NOMO-1 (cell line): ENCODE measurements at regions not wholly inside any gene's neighbourhood (a gene's known extent, or its start where the extent isn't known, plus 50 kb on each side); places are given as distances from the start of the nearest gene placed in this dataset.

Experiments
- DNase-seq, 2 experiments: peaks; one replicate each; lab custom pipeline; 2025; ENCODE audit not compliant: unreplicated experiment in 2 of 2; lab: John Stamatoyannopoulos, UW

DNA sequence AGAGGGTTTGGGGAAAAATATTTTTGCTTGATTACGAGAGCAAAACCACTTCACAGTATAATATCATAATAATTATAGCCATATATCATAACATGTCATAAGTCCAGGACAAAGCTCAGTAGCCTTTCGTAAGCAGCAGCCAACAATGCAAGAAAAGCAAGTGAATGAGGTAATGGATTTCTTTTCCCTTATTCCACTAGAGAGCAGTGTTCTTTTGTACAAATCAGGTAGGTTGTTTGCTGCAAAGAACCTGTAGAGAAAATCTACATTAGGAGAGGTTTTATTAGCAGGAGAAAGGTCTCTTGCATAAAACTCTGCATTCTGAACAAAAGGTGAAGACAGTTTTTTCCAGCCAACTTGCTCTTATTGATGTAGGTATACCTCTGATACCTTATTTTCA is 1033.4 kb downstream of the TLE4 start:
- peak in 1 of 2 experiments; percentile 1 for DNase-seq

DNA sequence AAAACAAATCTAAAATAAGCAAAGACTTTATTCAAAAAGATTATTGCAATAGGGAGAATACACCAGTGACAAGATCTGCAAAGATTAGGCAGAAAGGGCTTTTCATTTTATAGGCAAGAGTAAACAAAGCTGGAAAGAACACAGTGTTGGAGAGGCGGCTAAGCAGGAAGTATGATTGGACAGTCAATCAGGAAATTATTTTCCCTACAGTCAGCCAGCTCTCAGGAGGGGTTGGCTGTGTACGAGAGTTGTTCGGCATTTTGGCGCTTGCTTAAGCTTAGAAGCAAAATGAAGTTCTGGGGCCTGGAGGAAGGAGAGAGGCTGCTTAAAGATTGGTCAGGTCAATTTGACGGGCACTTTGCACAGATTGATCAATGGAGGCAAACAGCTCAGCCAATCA is 1030.5 kb downstream of the TLE4 start:
- DNase-seq: no peak

DNA sequence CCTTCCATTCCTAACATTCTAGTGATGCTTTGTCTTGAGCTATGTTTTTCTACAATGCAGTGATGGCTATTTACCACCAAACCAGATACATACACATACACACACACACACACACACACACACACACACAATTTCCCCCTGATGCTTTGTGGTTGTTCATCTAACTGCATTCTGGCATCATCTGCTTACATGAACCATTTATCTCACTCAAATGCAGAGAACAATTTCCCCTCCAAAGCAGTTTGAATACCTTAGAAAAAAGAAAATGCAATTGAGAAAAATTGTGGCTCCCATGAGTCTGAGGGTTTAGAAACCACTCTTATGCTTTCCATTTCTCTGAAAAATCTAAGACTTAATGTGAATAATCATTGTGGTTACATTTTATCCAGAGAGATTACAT is 1024.8 kb downstream of the TLE4 start:
- no peak for DNase-seq

DNA sequence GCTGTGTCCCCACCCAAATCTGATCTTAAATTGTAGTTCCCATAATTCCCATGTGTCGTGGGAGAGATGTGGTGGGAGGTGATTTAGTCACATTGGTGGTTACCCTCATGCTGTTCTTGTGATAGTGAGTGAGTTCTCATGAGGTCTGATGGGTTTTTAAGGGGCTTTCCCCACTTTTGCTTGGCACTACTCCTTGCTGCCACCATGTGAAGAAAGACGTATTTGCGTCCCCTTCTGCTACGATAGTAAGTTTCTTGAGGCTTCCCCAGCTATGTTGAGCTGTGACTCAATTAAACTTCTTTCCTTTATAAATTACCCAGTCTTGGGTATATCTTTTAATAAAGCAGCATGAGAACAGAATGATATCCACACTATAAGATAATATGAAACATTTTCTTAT is 1023.4 kb downstream of the TLE4 start:
- DNase-seq: no peak

DNA sequence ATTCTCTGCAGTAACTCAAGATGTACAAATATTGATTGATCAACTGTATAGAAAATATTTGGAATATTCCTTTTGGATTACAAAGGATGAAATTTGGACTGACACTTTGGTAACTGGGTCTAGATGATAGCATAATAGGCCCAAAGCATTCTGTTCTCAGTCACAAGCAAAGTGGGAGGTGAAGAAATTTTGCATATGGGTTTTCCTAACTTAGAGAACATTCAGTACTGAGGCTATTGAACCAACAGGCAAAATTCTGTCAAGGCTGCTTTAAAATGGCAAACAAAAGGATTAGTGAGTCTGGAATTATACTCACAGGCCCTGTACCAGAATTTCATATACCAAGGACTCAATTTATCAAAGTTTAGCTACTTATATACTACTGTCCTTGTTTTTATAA is 1020.6 kb downstream of the TLE4 start:
- DNase-seq: no peak

DNA sequence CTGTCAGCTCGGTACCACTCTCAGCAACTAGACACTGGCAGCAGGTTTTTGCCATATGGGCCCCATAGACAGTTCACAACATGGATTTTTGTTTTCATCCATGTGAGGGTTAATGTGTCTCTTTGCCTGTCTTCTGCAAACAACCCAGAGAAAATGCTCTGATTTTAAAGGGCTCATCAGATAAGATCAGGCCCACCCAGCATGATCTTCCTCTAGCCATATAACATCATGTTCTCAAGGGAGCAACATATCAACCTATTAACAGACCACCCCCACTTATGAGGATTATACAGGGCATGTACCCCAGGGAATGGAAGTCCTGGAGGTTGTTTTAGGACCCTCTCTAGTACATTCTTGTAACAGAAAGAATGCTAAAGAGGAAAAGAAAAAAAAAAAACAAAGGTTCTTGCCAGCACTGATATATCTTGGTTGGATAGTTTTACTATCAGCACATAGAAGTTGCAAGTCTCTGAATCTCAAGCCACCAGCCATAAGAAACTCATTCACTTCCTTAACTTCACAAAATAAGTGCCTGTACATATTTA is 1015.1 kb downstream of the TLE4 start:
- no peak for DNase-seq

DNA sequence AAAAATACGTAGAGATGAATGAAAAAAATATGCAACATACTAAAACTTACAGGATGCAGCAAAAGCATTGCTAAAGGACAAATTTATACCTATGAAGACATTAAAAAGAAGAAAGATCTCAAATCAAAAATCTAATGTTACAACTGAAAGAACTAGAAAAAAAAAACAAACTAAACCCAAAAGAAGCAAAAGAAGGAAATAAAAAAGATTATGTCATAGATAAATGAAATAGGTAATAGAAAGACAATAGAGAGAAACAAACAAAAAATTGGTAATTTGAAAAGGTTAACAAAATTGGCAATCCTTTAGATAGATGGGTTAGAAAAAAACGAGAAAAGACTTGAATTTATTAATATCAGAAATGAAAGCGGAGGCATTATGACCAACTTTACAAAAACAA is 1000.2 kb downstream of the TLE4 start:
- DNase-seq: no peak

DNA sequence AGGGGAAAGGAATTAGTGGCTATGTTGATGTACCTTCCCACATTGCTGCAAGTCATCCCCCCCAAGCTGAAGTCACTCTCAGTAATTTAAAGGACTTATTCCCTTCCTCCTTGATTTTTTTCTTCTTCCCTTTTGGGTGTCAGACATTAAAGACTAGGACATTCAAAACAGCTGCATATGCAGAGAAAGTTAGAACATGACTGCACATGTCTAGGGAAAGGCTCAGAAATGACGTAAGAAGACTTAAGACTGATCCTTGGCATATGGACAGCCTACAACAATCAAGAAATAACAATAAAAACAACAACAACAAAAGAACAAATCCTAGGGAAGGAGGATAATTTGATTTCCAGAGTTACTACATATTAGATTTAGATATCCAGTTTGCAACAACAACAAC is 997.5 kb downstream of the TLE4 start:
- DNase-seq: no peak

DNA sequence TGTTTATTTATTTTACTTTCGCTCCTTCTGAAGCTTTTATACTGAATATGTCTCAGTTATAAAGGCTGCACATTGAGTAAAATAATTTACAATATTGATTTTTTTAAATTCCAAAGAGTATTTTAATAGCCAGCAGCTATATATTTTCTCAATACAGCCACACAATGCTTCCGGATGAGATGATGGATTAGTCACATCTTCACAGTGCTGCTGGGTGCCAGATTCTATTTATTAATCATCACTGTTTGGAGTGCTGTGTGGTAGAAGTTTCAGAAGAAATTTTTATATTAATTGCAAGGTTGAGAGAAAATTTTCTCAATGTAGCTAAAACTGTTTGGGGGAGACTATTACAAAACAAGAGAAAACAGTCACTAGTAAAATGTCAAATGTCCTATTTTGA is 989.8 kb downstream of the TLE4 start:
- no peak for DNase-seq

DNA sequence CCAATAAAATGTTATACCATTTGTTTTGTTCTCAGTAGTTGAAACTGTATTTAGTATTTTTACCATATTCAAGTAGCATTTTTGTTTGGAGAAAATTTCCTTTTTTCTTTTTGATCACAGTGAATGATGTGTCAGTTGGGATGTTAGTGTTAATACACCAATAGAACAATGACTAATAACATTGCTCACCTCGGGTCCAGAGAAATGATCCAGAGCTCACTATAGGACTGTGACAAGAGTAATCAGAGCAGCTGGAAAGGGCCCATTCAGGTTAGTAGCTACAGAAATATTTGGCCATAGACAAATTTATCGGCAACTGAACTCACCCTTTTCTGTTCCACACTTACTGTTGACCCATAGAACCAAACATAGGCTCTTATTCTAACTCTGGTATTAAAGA is 989.2 kb downstream of the TLE4 start:
- no peak for DNase-seq

DNA sequence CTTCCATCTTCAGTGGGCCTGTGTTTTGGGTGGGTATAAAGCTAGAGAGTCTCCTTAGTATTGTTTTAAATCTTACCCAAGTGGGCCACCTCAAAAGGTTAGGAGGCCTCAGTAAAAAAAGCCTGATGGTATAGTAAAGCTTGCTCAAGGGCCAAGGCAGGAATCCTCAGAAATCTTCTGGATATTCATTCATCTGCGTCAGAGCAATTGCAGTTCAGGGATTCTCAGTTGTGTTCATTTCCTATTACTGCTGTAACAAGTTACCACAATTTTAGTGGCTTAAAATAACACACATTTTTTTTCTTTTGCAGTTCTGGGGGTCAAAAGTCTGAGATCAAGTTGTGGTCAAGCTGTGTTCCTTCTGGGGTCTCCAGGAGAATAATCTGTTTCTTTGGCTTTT is 985.5 kb downstream of the TLE4 start:
- DNase-seq: no peak

DNA sequence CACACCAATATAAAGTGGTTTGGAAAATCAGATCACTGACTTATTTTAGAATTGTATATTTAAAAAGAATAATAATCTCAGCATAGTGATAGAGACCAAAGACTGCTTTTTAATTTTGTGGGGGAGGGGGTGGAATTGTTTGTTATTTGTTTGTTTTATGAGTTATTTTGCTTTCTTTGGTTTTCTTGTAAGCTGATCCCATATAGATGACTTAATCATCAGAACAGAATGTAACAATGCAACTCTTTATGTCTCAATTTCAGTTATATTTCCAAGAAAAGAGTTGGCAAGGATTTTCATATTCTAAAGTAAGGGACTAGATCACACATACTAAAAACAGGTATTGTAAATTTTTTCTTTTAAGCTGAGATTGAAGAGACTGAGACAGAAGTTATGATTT is 984.9 kb downstream of the TLE4 start:
- no peak for DNase-seq

DNA sequence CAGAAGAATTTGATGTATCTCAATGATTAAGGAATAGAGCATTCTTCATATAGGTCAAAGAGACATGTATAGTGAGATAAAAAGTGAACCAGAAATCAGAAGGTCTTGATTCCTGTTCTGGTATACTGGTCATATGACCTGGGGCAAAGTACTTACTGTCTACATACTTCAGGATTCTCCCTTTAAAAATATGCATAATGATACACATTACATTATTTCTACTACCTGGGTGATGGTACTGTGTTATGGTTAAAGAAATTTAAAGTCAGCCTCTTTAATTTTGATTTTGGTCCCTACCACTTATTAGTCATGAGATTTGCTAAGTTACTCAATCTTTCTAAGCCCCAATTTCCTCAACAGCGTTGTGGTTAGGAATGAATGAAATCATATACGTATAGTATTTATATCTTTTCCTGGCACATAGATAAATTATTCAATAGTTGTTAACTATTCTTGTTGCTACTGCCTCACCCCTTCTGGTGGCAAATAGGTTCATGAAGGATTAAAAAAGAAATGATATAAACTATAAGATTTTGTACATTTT is 984.1 kb downstream of the TLE4 start:
- no peak for DNase-seq

DNA sequence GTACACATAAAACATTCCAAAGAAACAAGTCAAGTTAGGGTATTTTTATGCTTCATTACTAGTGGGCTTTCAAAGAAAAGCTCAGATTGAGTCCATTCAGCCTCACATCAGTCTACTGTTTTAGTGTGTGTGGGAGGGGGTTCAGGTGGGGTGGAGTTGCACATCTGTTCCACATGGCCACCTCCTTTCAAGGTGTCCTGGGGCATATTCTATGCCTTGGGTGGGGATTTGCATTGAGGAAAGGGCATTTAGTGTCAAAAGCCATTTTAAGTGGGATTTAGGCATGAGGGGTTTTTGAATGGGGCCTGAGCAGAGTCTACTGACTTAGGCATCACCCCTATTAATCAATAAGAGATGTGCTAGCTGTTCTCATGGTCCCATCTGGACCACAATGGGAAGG is 983.1 kb downstream of the TLE4 start:
- DNase-seq: no peak

DNA sequence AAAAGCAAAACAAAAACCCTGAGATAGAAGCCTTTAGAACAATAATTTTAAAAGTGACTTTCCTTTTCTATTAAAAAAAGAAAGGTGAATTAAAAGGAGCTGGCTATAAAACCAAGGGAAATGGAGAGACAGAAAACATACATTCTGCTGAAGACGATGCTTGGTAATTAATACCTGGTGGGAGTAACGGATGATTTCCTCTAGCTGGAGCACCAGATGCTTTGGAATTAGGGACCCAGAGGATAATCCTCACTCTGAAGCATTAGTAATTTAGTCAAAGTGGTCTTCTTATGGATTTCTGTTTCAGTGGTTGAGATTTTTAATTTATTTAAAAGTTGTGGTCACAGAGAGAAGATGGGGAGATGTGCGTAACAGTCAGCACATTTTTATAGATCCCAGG is 982.5 kb downstream of the TLE4 start:
- no peak for DNase-seq

DNA sequence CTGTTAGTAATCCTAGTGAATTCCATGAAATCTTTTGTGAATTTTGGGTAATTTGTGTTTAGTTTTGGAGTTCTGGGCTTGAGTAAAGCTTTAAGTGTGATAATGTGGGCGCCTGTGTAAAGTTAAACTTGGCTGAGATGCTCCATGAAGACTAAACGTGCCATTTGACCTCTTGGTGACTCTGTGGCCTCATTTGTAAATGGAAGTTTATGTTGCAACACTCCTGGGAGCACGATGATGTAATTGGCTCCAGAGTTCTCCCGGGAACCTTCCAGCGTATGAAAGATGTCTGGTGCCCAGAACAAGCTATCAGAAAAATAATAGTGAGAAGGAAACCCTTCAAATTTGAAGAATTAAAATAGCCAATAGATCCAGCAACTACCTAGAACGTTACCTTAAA is 981.2 kb downstream of the TLE4 start:
- DNase-seq: no peak

DNA sequence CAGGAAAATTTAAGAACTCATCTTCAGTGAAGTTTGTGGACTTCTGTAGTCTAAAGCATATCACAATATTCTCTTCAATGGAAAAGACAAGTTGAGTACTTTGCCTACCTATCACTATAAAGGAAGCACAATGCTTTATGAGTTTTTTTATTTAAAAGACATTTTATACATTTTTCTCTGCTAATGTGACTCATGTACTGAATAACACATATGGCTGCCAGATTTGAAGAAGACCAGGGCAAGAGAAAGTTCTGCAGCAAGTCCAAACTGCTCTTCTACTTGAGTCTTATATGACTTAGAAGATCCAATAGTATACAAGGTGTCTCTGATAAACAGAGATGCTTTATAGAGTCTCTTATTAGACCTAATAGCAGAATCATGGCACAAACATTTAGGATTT is 978.4 kb downstream of the TLE4 start:
- DNase-seq: no peak

DNA sequence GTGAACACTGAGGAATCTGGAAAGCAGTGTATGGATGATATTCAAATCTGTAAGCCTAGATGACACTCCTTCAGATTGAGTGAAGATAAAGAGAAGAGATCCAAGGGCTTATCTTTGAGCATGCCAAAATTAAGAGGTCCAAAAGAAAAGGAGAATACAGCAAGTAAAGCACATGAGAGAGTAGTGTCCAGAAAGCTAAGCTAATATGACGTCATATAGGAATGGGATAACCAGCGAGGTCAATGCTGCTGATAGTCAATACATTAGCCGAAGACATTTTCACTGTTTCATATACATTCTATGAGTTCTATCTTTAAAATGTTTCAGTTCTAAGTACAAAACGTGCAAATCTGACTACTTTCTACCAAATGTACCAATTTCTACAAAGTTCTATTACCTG is 975.8 kb downstream of the TLE4 start:
- DNase-seq: no peak

DNA sequence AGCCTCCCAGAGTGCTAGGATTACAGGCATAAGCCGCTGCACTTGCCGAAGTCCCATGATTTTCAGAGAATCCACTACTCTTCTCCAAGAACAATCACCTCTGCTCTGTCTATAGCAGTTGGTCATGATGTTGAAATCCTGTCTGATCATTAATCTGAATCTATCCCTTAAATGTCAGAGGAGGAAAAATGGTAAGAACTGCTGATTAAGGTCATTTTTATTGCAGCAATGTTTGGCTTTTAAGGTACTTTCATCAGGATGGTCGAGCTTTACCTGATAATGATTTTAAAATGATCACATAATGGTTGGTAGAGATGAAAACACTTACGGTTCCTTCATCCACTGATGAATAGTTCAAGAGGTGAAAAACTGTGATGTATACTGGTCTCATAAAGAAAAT is 968.6 kb downstream of the TLE4 start:
- no peak for DNase-seq

DNA sequence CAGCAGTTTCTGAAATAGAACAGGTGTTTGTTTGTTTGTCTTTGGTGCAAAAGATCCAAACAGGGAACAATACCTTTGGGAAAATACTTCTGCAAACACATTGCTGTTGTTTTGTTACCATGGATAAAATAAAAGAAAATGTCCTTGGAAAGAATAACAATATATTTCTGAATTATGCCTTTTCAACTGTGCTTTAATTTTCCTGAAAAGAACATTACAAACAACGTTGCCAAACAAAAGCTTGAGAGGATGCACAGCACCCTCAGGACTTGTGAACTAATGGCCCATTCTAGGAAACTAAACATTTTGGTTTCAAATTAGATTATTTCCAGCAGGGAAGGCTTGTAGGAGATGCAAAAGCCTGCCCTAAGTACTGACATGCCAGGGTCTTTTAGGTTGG is 967.2 kb downstream of the TLE4 start:
- no peak for DNase-seq

DNA sequence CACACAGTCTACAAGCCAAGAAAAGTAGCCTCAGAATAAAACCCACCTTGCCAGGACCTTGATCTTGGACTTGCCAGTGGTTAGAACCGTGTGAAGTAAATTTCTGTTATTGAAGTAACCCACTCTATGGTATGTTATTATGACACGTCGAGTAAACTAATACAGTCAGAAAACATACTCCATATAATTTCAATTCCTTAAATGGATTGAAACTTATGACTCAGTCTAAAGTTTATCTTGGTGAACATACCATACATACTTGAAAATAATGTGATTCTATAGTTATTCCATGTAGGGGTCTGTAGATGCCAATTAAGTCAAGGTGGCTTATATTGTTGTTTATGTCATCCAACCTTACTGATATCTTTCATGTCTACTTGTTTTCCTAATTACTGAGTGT is 950.7 kb downstream of the TLE4 start:
- no peak for DNase-seq

DNA sequence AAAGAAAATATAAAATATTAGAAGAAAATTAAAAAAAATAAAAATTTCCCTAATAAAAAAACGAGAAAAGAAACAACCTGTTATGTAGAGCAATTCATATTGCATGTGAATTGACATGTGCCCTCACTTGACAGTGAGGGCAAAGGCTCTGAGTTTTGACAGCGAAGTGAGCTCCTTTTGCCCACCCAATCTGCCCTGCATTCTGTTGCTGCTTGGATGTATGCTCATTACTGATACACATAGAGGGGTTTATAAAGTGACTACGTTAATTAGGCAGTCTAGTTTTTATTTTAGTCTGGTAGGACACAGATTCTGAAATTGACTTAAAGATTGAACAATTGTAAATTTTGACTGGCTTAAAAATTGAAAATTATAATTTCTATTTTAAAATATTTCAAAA is 949.4 kb downstream of the TLE4 start:
- DNase-seq: no peak

DNA sequence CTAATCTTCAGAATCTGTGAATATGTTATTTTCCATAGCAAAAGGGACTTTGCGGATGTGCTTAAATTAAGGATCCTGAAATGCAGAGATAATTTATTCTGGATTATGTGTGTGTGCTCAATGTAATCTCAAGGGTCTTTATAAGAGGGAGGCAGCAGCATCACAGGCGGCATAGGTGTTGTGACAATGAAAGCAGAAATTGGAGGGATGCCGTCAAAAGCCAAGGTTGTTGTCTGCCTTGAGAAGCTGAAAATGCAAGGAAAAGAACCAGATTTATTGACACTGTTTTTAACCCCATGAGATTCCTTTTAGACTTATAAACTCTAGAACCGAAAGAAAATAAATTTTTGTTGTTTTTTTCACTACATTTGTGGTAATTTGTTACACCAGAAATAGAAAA is 948.5 kb downstream of the TLE4 start:
- DNase-seq: no peak
